ENCODE measurements at regions not wholly inside any gene's neighbourhood (a gene's known extent, or its start where the extent isn't known, plus 50 kb on each side); places are given as distances from the start of the nearest gene placed in this dataset.
"Not testable (repeated sequence)": the region's sequence is repeated elsewhere in the genome, so short reads cannot be mapped to it uniquely, and the experiment has no call there.

- no peak for DNase-seq
Measured at GRCh38 chr6:163776196-163776905, 361.8 kb downstream of the QKI start.

- DNase-seq: no peak
Measured at GRCh38 chr6:163775313-163775712, 360.8 kb downstream of the QKI start.

- DNase-seq: no peak
Measured at GRCh38 chr6:163774485-163774884, 360.0 kb downstream of the QKI start.

- no peak for DNase-seq
Measured at GRCh38 chr6:163773646-163774045, 359.1 kb downstream of the QKI start.

GRCh38 chr6:163772701-163773100, 358.2 kb downstream of the QKI start:
- no peak for DNase-seq

GRCh38 chr6:163771180-163771579, 356.7 kb downstream of the QKI start:
- no peak for DNase-seq

GRCh38 chr6:163768905-163769304, 354.4 kb downstream of the QKI start:
- no peak for DNase-seq

GRCh38 chr6:163766936-163767335, 352.4 kb downstream of the QKI start:
- no peak for DNase-seq

GRCh38 chr6:163765335-163765734, 350.8 kb downstream of the QKI start:
- DNase-seq: no peak

- DNase-seq: no peak
Measured at GRCh38 chr6:163764565-163764964, 350.0 kb downstream of the QKI start.

GRCh38 chr6:163761481-163761880, 347.0 kb downstream of the QKI start:
- DNase-seq: no peak

GRCh38 chr6:163760860-163761259, 346.3 kb downstream of the QKI start:
- no peak for DNase-seq

- DNase-seq: no peak
Measured at GRCh38 chr6:163759542-163759941, 345.0 kb downstream of the QKI start.

GRCh38 chr6:163757520-163757919, 343.0 kb downstream of the QKI start:
- DNase-seq: no peak

GRCh38 chr6:163756079-163756478, 341.6 kb downstream of the QKI start:
- no peak for DNase-seq

GRCh38 chr6:163754866-163755265, 340.3 kb downstream of the QKI start:
- no peak for DNase-seq

GRCh38 chr6:163753430-163753829, 338.9 kb downstream of the QKI start:
- DNase-seq: no peak

GRCh38 chr6:163752446-163752845, 337.9 kb downstream of the QKI start:
- no peak for DNase-seq

GRCh38 chr6:163751032-163751525, 336.6 kb downstream of the QKI start:
- DNase-seq: no peak

- no peak for DNase-seq
Measured at GRCh38 chr6:163750431-163751031, 336.0 kb downstream of the QKI start.

- no peak for DNase-seq
Measured at GRCh38 chr6:163748886-163749285, 334.4 kb downstream of the QKI start.

GRCh38 chr6:163748036-163748435, 333.5 kb downstream of the QKI start:
- no peak for DNase-seq

- not testable (repeated sequence) for DNase-seq
Measured at GRCh38 chr6:163747058-163747457, 332.5 kb downstream of the QKI start.

- DNase-seq: no peak
Measured at GRCh38 chr6:163745536-163746400, 331.2 kb downstream of the QKI start.
